HG03175 (cell line): ENCODE measurements at regions not wholly inside any gene's neighbourhood (a gene's known extent, or its start where the extent isn't known, plus 50 kb on each side); places are given as distances from the start of the nearest gene placed in this dataset.

Source experiments
- ATAC-seq: cut with Tn5 transposase; IDR thresholded peaks from one replicate; pipeline ENCODE4 v1.9.1; 2021; ENCODE audit warnings: mild to moderate bottlenecking, moderate library complexity; ENCODE audit not compliant: unreplicated experiment

GRCh38 chr9:20200581-20200980 lies 411.7 kb upstream of the SLC24A2 start:
- ATAC-seq: no peak

GRCh38 chr9:20199111-20199510 lies 410.3 kb upstream of the SLC24A2 start:
- no peak for ATAC-seq

- no peak for ATAC-seq
These were observed 409.3 kb upstream of the SLC24A2 start for GRCh38 chr9:20197976-20198685.

GRCh38 chr9:20191228-20191840 lies 402.5 kb upstream of the SLC24A2 start:
- ATAC-seq: no peak

- ATAC-seq: no peak
These were observed 401.0 kb upstream of the SLC24A2 start for GRCh38 chr9:20189871-20190270.

GRCh38 chr9:20188616-20189369 lies 400.0 kb upstream of the SLC24A2 start:
- ATAC-seq: no peak

GRCh38 chr9:20187318-20187717 lies 398.5 kb upstream of the SLC24A2 start:
- ATAC-seq: no peak

GRCh38 chr9:20186823-20187222 lies 398.0 kb upstream of the SLC24A2 start:
- ATAC-seq: no peak

- no peak for ATAC-seq
These were observed 397.4 kb upstream of the SLC24A2 start for GRCh38 chr9:20186231-20186630.

- ATAC-seq: no peak
These were observed 395.7 kb upstream of the SLC24A2 start for GRCh38 chr9:20184541-20184940.

- ATAC-seq: no peak
These were observed 389.8 kb upstream of the SLC24A2 start for GRCh38 chr9:20178679-20179078.

- no peak for ATAC-seq
These were observed 389.4 kb upstream of the SLC24A2 start for GRCh38 chr9:20178197-20178596.

GRCh38 chr9:20170122-20170521 lies 381.3 kb upstream of the SLC24A2 start:
- no peak for ATAC-seq

- ATAC-seq: no peak
These were observed 363.4 kb upstream of the SLC24A2 start for GRCh38 chr9:20152151-20152725.

- no peak for ATAC-seq
These were observed 359.6 kb upstream of the SLC24A2 start for GRCh38 chr9:20148416-20148815.

GRCh38 chr9:20144197-20144596 lies 355.4 kb upstream of the SLC24A2 start:
- no peak for ATAC-seq

GRCh38 chr9:20139763-20140290 lies 351.0 kb upstream of the SLC24A2 start:
- ATAC-seq: no peak

- no peak for ATAC-seq
These were observed 350.0 kb upstream of the SLC24A2 start for GRCh38 chr9:20138841-20139240.

GRCh38 chr9:20138116-20138515 lies 349.3 kb upstream of the SLC24A2 start:
- ATAC-seq: no peak

- no peak for ATAC-seq
These were observed 348.6 kb upstream of the SLC24A2 start for GRCh38 chr9:20137425-20137824.

GRCh38 chr9:20135119-20135697 lies 346.4 kb upstream of the SLC24A2 start:
- ATAC-seq: no peak
